ENCODE measurements at regions not wholly inside any gene's neighbourhood (a gene's known extent, or its start where the extent isn't known, plus 50 kb on each side); places are given as distances from the start of the nearest gene placed in this dataset.
"Not testable (repeated sequence)": the region's sequence is repeated elsewhere in the genome, so short reads cannot be mapped to it uniquely, and the experiment has no call there.

DNA sequence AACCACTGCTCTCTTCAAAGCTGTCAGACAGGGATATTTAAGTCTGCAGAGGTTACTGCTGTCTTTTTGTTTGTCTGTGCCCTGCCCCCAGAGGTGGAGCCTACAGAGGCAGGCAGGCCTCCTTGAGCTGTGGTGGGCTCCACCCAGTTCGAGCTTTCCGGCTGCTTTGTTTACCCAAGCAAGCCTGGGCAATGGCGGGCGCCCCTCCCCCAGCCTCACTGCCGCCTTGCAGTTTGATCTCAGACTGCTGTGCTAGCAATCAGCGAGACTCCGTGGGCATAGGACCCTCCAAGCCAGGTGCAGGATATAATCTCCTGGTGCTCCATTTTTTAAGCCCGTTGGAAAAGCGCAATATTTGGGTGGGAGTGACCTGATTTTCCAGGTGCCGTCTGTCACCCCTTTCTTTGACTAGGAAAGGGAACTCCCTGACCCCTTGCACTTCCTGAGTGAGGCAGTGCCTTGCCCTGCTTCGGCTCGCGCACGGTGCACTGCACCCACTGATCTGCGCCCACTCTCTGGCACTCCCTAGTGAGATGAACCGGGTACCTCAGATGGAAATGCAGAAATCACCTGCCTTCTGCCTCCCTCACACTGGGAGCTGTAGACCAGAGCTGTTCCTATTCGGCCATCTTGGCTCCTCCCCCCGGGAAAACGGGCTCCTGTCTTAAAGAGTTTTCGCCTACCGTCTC lies 758.3 kb upstream of the NXPH2 start:
- TF ChIP-seq, protein P1, sequence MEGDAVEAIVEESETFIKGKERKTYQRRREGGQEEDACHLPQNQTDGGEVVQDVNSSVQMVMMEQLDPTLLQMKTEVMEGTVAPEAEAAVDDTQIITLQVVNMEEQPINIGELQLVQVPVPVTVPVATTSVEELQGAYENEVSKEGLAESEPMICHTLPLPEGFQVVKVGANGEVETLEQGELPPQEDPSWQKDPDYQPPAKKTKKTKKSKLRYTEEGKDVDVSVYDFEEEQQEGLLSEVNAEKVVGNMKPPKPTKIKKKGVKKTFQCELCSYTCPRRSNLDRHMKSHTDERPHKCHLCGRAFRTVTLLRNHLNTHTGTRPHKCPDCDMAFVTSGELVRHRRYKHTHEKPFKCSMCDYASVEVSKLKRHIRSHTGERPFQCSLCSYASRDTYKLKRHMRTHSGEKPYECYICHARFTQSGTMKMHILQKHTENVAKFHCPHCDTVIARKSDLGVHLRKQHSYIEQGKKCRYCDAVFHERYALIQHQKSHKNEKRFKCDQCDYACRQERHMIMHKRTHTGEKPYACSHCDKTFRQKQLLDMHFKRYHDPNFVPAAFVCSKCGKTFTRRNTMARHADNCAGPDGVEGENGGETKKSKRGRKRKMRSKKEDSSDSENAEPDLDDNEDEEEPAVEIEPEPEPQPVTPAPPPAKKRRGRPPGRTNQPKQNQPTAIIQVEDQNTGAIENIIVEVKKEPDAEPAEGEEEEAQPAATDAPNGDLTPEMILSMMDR (IDR thresholded peaks at IDR 0.05), result not testable (repeated sequence)
- TF ChIP-seq POLR2A, POLR2AphosphoS5 (IDR thresholded peaks at IDR 0.05): not testable (repeated sequence)

Data from gastroesophageal sphincter (tissue), 3 donors.